ENCODE measurements at regions not wholly inside any gene's neighbourhood (a gene's known extent, or its start where the extent isn't known, plus 50 kb on each side); places are given as distances from the start of the nearest gene placed in this dataset.

DNA sequence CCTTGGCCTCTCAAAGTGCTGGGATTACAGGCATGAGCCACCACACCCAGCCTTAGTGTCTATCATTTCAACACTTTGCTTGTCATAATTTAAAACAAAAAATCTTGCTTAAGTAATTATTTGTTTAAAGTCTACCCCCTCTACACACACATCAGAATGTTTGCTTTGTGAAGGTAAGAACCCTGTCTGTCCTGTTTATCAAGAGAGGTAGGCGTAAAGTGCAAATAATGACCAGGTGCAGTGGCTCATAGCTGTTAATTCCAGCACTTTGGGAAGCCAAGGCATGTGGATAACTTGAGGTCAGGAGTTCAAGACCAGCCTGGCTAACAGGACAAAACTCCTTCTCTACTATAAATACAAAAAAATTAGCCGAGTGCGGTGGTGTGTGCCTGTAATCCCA lies 326.7 kb upstream of the CLNK start:
- H3K4me1 Mint-ChIP-seq = no peaks in the 10 kb centered on the region
- no peak for ATAC-seq
- ChIA-PET POLR2A (no interaction called here), CTCF (no interaction called here)
- H3K9me3 Mint-ChIP-seq = peaks cover 76% of the 10 kb centered on the region
- no peak overlapping the region for H3K27ac Mint-ChIP-seq
- H3K4me3 Mint-ChIP-seq = no peak overlapping the region
- H3K27me3 Mint-ChIP-seq (ENCODE audit: low read depth) = 0 out of 2 replicates have a peak, but pooled peaks cover 2% of the 10 kb centered on the region
- H3K36me3 Mint-ChIP-seq = peaks cover 59% of the 10 kb centered on the region
- DNase-seq (ENCODE audit: low spot score) = no peak
- TF ChIP-seq, protein P1, sequence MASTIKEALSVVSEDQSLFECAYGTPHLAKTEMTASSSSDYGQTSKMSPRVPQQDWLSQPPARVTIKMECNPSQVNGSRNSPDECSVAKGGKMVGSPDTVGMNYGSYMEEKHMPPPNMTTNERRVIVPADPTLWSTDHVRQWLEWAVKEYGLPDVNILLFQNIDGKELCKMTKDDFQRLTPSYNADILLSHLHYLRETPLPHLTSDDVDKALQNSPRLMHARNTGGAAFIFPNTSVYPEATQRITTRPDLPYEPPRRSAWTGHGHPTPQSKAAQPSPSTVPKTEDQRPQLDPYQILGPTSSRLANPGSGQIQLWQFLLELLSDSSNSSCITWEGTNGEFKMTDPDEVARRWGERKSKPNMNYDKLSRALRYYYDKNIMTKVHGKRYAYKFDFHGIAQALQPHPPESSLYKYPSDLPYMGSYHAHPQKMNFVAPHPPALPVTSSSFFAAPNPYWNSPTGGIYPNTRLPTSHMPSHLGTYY (CRISPR knock-in tag; IDR thresholded peaks at IDR 0.05) = no peak
- no peak for TF ChIP-seq EMX1 (CRISPR knock-in tag; IDR thresholded peaks at IDR 0.05)
- TF ChIP-seq ZMAT4 (CRISPR knock-in tag; IDR thresholded peaks at IDR 0.05) = no peak
- no peak for TF ChIP-seq MLX (CRISPR knock-in tag; IDR thresholded peaks at IDR 0.05)
- no peak for TF ChIP-seq E2F5 (CRISPR knock-in tag; IDR thresholded peaks at IDR 0.05)
- no peak for TF ChIP-seq USF1 (CRISPR knock-in tag; IDR thresholded peaks at IDR 0.05)
- TF ChIP-seq, protein P2, sequence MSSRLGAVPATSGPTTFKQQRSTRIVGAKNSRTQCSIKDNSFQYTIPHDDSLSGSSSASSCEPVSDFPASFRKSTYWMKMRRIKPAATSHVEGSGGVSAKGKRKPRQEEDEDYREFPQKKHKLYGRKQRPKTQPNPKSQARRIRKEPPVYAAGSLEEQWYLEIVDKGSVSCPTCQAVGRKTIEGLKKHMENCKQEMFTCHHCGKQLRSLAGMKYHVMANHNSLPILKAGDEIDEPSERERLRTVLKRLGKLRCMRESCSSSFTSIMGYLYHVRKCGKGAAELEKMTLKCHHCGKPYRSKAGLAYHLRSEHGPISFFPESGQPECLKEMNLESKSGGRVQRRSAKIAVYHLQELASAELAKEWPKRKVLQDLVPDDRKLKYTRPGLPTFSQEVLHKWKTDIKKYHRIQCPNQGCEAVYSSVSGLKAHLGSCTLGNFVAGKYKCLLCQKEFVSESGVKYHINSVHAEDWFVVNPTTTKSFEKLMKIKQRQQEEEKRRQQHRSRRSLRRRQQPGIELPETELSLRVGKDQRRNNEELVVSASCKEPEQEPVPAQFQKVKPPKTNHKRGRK (CRISPR knock-in tag; IDR thresholded peaks at IDR 0.05; ENCODE audit: borderline replicate concordance) = no peak
- TF ChIP-seq, protein P3, sequence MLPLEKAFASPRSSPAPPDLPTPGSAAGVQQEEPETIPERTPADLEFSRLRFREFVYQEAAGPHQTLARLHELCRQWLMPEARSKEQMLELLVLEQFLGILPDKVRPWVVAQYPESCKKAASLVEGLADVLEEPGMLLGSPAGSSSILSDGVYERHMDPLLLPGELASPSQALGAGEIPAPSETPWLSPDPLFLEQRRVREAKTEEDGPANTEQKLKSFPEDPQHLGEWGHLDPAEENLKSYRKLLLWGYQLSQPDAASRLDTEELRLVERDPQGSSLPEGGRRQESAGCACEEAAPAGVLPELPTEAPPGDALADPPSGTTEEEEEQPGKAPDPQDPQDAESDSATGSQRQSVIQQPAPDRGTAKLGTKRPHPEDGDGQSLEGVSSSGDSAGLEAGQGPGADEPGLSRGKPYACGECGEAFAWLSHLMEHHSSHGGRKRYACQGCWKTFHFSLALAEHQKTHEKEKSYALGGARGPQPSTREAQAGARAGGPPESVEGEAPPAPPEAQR (CRISPR knock-in tag; IDR thresholded peaks at IDR 0.05) = no peak
- no peak for TF ChIP-seq FOXK1 (CRISPR knock-in tag; IDR thresholded peaks at IDR 0.05)
- no peak for TF ChIP-seq E2F4 (CRISPR knock-in tag; IDR thresholded peaks at IDR 0.05; ENCODE audit: borderline replicate concordance, low read depth)
- no peak for TF ChIP-seq SMAD3 (CRISPR knock-in tag; IDR thresholded peaks at IDR 0.05; ENCODE audit: borderline replicate concordance)
- no peak for TF ChIP-seq MXD4 (CRISPR knock-in tag; IDR thresholded peaks at IDR 0.05; ENCODE audit: borderline replicate concordance)
- TF ChIP-seq FOXP4 (CRISPR knock-in tag; IDR thresholded peaks at IDR 0.05) = no peak
- TF ChIP-seq, protein P4, sequence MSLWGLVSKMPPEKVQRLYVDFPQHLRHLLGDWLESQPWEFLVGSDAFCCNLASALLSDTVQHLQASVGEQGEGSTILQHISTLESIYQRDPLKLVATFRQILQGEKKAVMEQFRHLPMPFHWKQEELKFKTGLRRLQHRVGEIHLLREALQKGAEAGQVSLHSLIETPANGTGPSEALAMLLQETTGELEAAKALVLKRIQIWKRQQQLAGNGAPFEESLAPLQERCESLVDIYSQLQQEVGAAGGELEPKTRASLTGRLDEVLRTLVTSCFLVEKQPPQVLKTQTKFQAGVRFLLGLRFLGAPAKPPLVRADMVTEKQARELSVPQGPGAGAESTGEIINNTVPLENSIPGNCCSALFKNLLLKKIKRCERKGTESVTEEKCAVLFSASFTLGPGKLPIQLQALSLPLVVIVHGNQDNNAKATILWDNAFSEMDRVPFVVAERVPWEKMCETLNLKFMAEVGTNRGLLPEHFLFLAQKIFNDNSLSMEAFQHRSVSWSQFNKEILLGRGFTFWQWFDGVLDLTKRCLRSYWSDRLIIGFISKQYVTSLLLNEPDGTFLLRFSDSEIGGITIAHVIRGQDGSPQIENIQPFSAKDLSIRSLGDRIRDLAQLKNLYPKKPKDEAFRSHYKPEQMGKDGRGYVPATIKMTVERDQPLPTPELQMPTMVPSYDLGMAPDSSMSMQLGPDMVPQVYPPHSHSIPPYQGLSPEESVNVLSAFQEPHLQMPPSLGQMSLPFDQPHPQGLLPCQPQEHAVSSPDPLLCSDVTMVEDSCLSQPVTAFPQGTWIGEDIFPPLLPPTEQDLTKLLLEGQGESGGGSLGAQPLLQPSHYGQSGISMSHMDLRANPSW (CRISPR knock-in tag; conservative IDR thresholded peaks at IDR 0.05; ENCODE audit: low read depth) = no peak
- TF ChIP-seq, protein P5, sequence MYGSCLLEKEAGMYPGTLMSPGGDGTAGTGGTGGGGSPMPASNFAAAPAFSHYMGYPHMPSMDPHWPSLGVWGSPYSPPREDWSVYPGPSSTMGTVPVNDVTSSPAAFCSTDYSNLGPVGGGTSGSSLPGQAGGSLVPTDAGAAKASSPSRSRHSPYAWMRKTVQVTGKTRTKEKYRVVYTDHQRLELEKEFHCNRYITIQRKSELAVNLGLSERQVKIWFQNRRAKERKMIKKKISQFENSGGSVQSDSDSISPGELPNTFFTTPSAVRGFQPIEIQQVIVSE (CRISPR knock-in tag; IDR thresholded peaks at IDR 0.05; ENCODE audit: borderline replicate concordance) = no peak
- TF ChIP-seq ESRRA (CRISPR knock-in tag; IDR thresholded peaks at IDR 0.05; ENCODE audit: borderline replicate concordance) = no peak
- TF ChIP-seq CREB1 (CRISPR knock-in tag; IDR thresholded peaks at IDR 0.05) = no peak
- TF ChIP-seq, protein P6, sequence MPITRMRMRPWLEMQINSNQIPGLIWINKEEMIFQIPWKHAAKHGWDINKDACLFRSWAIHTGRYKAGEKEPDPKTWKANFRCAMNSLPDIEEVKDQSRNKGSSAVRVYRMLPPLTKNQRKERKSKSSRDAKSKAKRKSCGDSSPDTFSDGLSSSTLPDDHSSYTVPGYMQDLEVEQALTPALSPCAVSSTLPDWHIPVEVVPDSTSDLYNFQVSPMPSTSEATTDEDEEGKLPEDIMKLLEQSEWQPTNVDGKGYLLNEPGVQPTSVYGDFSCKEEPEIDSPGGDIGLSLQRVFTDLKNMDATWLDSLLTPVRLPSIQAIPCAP (CRISPR knock-in tag; IDR thresholded peaks at IDR 0.05) = no peak
- no peak for TF ChIP-seq FOXP1 (CRISPR knock-in tag; IDR thresholded peaks at IDR 0.05; ENCODE audit: borderline replicate concordance)
- TF ChIP-seq SOX15 (CRISPR knock-in tag; IDR thresholded peaks at IDR 0.05) = no peak
